GM23248 (cell line): ENCODE measurements at regions not wholly inside any gene's neighbourhood (a gene's known extent, or its start where the extent isn't known, plus 50 kb on each side); places are given as distances from the start of the nearest gene placed in this dataset.

ENCODE experiments used
- EZH2 ChIP-seq: fragments of 200-600 bp; sonication (generic); IDR thresholded peaks from 2 replicates; pipeline ENCODE4 v1.6.1; 2018; ENCODE audit warnings: antibody characterized with exemption, mild to moderate bottlenecking; ENCODE audit not compliant: insufficient read depth, poor library complexity, severe bottlenecking
- EZH2phosphoT487 ChIP-seq: fragments of 200-600 bp; sonication (generic); IDR thresholded peaks from 2 replicates; pipeline ENCODE4 v1.6.1; 2018; ENCODE audit warnings: antibody characterized with exemption, moderate library complexity, mild to moderate bottlenecking, low read depth; ENCODE audit not compliant: insufficient read depth

DNA sequence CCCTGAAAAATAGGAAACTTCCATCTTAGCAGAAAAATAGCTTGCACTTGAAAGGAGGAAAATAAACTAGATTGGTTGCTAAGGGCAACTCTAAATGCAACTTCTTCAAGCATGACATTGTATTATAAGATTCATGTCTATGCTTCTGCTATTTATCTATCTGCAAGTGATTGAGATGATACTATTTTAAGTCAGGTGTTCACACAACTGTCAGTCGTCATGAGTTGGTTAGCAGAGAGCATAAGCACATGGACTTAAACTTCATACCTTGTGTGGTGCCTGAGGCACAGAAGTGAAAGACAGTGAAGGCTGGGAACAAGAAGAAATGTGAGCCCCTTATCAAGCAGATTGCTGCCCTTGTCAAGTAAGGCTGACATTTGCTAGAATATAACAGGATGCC lies 82.9 kb downstream of the SLITRK5 start:
- TF ChIP-seq EZH2 = no peak
- no peak for TF ChIP-seq EZH2phosphoT487
